ENCODE measurements at regions not wholly inside any gene's neighbourhood (a gene's known extent, or its start where the extent isn't known, plus 50 kb on each side); places are given as distances from the start of the nearest gene placed in this dataset.

DNA sequence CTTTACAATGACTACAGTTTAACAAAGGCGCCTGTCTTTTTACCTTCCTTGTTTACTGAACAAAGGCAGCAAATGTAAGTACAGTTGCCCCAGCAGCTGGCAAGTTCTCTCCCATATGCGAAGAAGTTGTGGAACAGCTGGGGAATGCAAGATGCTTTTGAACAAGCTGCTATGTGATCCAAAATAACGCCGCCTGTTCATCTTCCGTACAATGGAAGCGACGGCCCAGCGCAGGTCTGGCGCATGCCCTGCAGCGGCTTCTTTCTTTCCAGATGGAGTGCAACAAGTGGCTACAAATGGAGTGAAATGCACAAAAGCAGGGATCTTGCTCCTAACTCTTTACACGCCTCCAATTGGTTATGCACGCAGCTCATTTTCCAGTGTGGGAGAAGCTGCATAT, 97.0 kb upstream of the SVIL start:
- ChIA-PET POLR2A (no interaction called here), CTCF (ENCODE audit: low intra/inter-chr PET ratio) (no interaction called here)
- in situ Hi-C loops (cut with MboI) (no loop called here), intact Hi-C loops (cut with micrococcal nuclease) (no loop called here)
- ATAC-seq (no peak), FAIRE-seq (no peak), DNase-seq (ENCODE audit: extremely low read depth in 1 of 4, low spot score in 3 of 4) (no peak)
- no peaks in the 10 kb centered on the region; the same call in 1 of the 2 replicates for H4K20me1 ChIP-seq (replicated peaks; ENCODE audit: control insufficient read depth, insufficient read depth, low read length)
- WGBS (ENCODE audit: insufficient coverage, low coverage, missing lambda C conversion rate), result 17% methylated on average over 12 of the region's 12 CpGs
- H3K9ac ChIP-seq (ENCODE audit: insufficient read depth in 1 of 2, low read depth in 2 of 2, low read length in 2 of 2), result no peak overlapping the region
- no peaks in the 10 kb centered on the region for H3K9me1 ChIP-seq (ENCODE audit: control insufficient read depth, insufficient read depth, low read length)
- no peaks in the 10 kb centered on the region for H3K9me3 ChIP-seq (replicated peaks; ENCODE audit: control insufficient read depth, insufficient read depth, low read depth, low read length)
- no peak overlapping the region for H3K4me3 ChIP-seq
- H3K36me3 ChIP-seq (ENCODE audit: control insufficient read depth, insufficient read depth, low read length), result no peaks in the 10 kb centered on the region
- H3K79me2 ChIP-seq (ENCODE audit: control insufficient read depth, insufficient read depth, low read length), result no peaks in the 10 kb centered on the region
- no peak overlapping the region for H2AFZ ChIP-seq (ENCODE audit: low read depth, low read length)
- H3K27me3 ChIP-seq (ENCODE audit: control insufficient read depth in 2 of 2, insufficient read depth in 2 of 2, low read length in 2 of 2), result peaks cover 6 to 23% of the 10 kb centered on the region in 2 experiments; a peak in 4 of 5 replicates
- H3K27ac ChIP-seq (ENCODE audit: extremely low read depth, low read depth, low read length), result no peak overlapping the region
- H3K4me1 ChIP-seq (replicated peaks in 1 of 2; ENCODE audit: control insufficient read depth in 2 of 2, insufficient read depth in 2 of 2, low read length in 2 of 2), result peaks cover 0 to 18% of the 10 kb centered on the region in 2 experiments; a peak in 2 of 5 replicates
- H3K4me2 ChIP-seq (ENCODE audit: insufficient read depth, low read length), result no peak overlapping the region
- no TSS peak for BruUV-seq (replicated peaks)
- TF ChIP-seq ZNF436 (CRISPR knock-in tag; IDR thresholded peaks at IDR 0.05) (no peak), HMG20A (CRISPR knock-in tag; conservative IDR thresholded peaks at IDR 0.05) (no peak), SREBF2 (CRISPR knock-in tag; IDR thresholded peaks at IDR 0.05) (no peak), RCOR1 (IDR thresholded peaks at IDR 0.05; ENCODE audit: borderline replicate concordance in 1 of 2, low read depth in 2 of 2, low read length in 2 of 2) (no peak), BRD4 (IDR thresholded peaks at IDR 0.05) (no peak), E2F3 (CRISPR knock-in tag; IDR thresholded peaks at IDR 0.05) (no peak), SIN3B (IDR thresholded peaks at IDR 0.05; ENCODE audit: low read depth) (no peak), OTX1 (CRISPR knock-in tag; IDR thresholded peaks at IDR 0.05) (no peak), ZNF79 (CRISPR knock-in tag; IDR thresholded peaks at IDR 0.05; ENCODE audit: low read depth) (no peak), CCAR2 (IDR thresholded peaks at IDR 0.05; ENCODE audit: low read depth, low read length) (no peak), SIN3A (IDR thresholded peaks at IDR 0.05; ENCODE audit: borderline replicate concordance in 2 of 2, control insufficient read depth in 1 of 2, low read depth in 2 of 2, low read length in 2 of 2) (no peak), CHD4 (IDR thresholded peaks at IDR 0.05; ENCODE audit: insufficient read depth, insufficient replicate concordance, low read depth, low read length, poor library complexity, severe bottlenecking) (no peak), XRCC5 (IDR thresholded peaks at IDR 0.05; ENCODE audit: low read depth, low read length) (no peak)
- TF ChIP-seq, protein P1, sequence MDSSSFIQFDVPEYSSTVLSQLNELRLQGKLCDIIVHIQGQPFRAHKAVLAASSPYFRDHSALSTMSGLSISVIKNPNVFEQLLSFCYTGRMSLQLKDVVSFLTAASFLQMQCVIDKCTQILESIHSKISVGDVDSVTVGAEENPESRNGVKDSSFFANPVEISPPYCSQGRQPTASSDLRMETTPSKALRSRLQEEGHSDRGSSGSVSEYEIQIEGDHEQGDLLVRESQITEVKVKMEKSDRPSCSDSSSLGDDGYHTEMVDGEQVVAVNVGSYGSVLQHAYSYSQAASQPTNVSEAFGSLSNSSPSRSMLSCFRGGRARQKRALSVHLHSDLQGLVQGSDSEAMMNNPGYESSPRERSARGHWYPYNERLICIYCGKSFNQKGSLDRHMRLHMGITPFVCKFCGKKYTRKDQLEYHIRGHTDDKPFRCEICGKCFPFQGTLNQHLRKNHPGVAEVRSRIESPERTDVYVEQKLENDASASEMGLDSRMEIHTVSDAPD (CRISPR knock-in tag; IDR thresholded peaks at IDR 0.05), result no peak

Data from K562 (cell line).